ENCODE measurements at regions not wholly inside any gene's neighbourhood (a gene's known extent, or its start where the extent isn't known, plus 50 kb on each side); places are given as distances from the start of the nearest gene placed in this dataset.
"Not testable (repeated sequence)": the region's sequence is repeated elsewhere in the genome, so short reads cannot be mapped to it uniquely, and the experiment has no call there.

- H3K4me3 Mint-ChIP-seq: peak overlapping the region; percentile 84
- DNase-seq: peak; percentile 6
These were observed 124.8 kb downstream of the MPP7 start for GRCh38 chr10:28177944-28178637.

GRCh38 chr10:28176498-28176897 is 126.4 kb downstream of the MPP7 start:
- H3K27ac Mint-ChIP-seq, H3K9me3 Mint-ChIP-seq, H3K36me3 Mint-ChIP-seq, DNase-seq, H3K4me3 Mint-ChIP-seq, H3K27me3 Mint-ChIP-seq: not testable (repeated sequence)
- H3K4me1 Mint-ChIP-seq: peaks cover 42% of the 10 kb centered on the region

More at GRCh38 chr10:28177944-28178637, 124.8 kb downstream of the MPP7 start:
- Mint-ChIP-seq H3K36me3 (peaks cover 3% of the 10 kb centered on the region), H3K9me3 (no peaks in the 10 kb centered on the region), H3K27me3 (no peaks in the 10 kb centered on the region), H3K27ac (peak overlapping the region; percentile 96), H3K4me1 (peaks cover 44% of the 10 kb centered on the region)

DNA sequence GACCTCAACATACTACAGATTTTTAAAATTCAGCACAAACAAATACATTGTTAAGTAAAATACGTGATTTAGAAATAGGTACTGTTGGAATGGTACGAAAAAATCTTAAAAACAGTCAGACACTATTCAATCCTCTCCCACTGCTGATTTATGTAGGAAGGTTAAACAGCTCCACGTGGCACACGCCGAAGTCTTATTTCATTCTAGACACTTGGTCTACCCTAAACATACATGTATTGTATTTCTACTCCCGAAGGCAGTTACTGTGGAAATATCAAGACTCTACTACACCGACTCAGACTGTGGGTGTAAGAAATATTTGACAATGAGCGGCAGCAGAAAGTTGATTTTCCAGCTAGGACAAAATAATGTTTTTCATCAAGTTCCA is 130.6 kb downstream of the MPP7 start:
- no peaks in the 10 kb centered on the region for H3K9me3 Mint-ChIP-seq
- DNase-seq: no peak
- no peaks in the 10 kb centered on the region for H3K27me3 Mint-ChIP-seq
- H3K4me3 Mint-ChIP-seq: no peak overlapping the region
- H3K36me3 Mint-ChIP-seq: peaks cover 8% of the 10 kb centered on the region
- no peak overlapping the region for H3K27ac Mint-ChIP-seq
- H3K4me1 Mint-ChIP-seq: peaks cover 20% of the 10 kb centered on the region

DNA sequence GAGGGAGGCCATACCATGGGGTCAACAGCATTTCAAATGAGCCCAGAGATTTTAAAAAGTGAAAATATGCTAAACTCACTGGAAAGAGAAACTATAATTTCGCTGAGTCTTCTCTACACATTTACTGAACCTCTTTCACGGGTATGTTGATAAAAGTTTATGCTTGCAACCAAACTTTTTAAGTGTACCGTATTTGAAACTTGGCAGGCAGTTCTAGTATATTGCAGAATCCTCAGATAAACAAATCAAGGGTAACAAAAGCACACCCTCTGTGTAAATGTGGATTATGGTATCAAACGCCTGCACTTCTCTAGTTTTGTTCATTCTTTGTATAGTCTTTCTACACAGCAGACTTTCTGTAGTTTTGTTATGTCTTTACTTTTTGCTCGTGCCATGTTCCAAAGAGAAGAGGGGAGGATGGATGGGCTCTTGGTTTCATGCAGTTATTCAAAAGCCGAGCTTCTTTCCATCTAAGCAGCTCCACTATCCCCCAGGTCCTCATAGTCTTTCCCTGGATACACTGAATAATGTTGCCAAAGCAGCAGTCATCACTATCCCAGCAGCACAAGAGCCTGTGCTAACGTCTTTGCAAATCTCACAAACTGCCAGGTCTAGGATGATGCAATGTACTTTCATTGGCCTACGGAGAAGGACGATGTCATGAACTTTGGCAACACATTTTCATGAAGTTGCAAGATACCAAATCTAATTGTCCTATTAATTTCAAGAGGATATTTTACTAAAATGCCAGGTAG is 131.2 kb downstream of the MPP7 start:
- no peaks in the 10 kb centered on the region for H3K27me3 Mint-ChIP-seq
- peaks cover 20% of the 10 kb centered on the region for H3K4me1 Mint-ChIP-seq
- H3K27ac Mint-ChIP-seq: no peak overlapping the region

DNA sequence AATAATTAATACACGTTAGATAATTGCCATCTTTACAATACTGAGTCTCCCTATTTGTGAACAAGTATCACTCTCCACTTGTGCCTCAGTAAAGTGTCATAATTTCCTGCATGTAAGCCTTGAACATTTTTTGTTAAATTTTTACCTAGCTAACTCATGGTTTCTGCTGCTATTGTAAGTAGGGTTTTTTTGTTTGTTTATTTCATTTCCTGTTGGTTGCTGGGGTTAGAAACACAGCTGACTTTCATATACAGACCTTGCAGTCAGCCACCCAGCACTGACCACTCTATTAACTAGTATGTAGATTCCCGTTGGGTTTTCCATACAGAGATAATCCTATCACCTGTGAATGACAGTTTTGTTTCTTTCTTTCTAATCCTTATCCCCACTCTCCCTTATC is 133.3 kb downstream of the MPP7 start:
- no peak for DNase-seq
- Mint-ChIP-seq H3K27me3 (no peaks in the 10 kb centered on the region), H3K36me3 (peaks cover 7% of the 10 kb centered on the region), H3K9me3 (no peaks in the 10 kb centered on the region), H3K27ac (no peak overlapping the region), H3K4me1 (peaks cover 13% of the 10 kb centered on the region), H3K4me3 (no peak overlapping the region)

More for the DNA sequence above, 131.2 kb downstream of the MPP7 start:
- Mint-ChIP-seq H3K4me3 (no peak overlapping the region), H3K36me3 (peaks cover 10% of the 10 kb centered on the region), H3K9me3 (no peaks in the 10 kb centered on the region)
- no peak for DNase-seq

DNA sequence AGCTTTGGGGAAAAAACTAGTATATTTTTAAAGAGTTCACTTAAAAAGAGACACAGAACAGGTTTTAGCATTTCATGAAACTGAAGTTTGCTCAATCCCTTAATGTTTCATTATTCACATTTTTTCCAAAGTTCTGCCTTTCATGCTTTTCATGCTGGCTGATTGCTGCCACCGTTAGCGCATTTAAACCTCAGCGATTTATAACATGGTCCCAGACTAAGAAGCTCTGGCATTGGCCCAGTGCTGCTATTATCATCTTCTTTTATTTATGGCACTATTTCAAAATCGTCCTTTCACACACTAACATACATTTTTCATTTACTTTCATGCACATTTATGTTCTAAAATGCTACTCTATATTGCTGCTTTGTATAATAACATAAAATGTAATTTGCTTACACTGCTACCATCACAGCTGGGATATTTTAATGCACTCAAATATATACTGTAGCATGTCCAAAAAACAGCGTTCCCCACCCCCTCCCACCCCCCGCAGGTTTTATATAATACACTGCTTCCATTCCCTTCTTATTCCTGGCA is 141.9 kb downstream of the MPP7 start:
- Mint-ChIP-seq H3K27me3 (no peaks in the 10 kb centered on the region), H3K36me3 (peaks cover 36% of the 10 kb centered on the region), H3K4me3 (no peak overlapping the region), H3K27ac (no peak overlapping the region), H3K9me3 (peaks cover 8% of the 10 kb centered on the region), H3K4me1 (peaks cover 11% of the 10 kb centered on the region)
- DNase-seq: no peak

GRCh38 chr10:28157379-28157778 is 145.5 kb downstream of the MPP7 start:
- peaks cover 20% of the 10 kb centered on the region for H3K4me1 Mint-ChIP-seq
- DNase-seq: no peak
- peaks cover 24% of the 10 kb centered on the region for H3K36me3 Mint-ChIP-seq
- H3K27me3 Mint-ChIP-seq: no peaks in the 10 kb centered on the region
- H3K27ac Mint-ChIP-seq: no peak overlapping the region
- H3K9me3 Mint-ChIP-seq: peaks cover 6% of the 10 kb centered on the region
- H3K4me3 Mint-ChIP-seq: no peak overlapping the region

GRCh38 chr10:28155726-28156125 is 147.1 kb downstream of the MPP7 start:
- Mint-ChIP-seq H3K36me3 (peaks cover 21% of the 10 kb centered on the region), H3K27ac (no peak overlapping the region), H3K4me3 (no peak overlapping the region), H3K4me1 (peaks cover 23% of the 10 kb centered on the region), H3K9me3 (peaks cover 6% of the 10 kb centered on the region), H3K27me3 (no peaks in the 10 kb centered on the region)
- DNase-seq: no peak

GRCh38 chr10:28151636-28152035 is 151.2 kb downstream of the MPP7 start:
- DNase-seq: no peak
- H3K27ac Mint-ChIP-seq: no peak overlapping the region
- no peak overlapping the region for H3K4me3 Mint-ChIP-seq
- H3K4me1 Mint-ChIP-seq: peaks cover 18% of the 10 kb centered on the region
- H3K27me3 Mint-ChIP-seq: no peaks in the 10 kb centered on the region
- peaks cover 14% of the 10 kb centered on the region for H3K36me3 Mint-ChIP-seq
- no peaks in the 10 kb centered on the region for H3K9me3 Mint-ChIP-seq

GRCh38 chr10:28149746-28150145 is 150.9 kb upstream of the ODAD2 start:
- Mint-ChIP-seq H3K27ac (no peak overlapping the region), H3K9me3 (no peaks in the 10 kb centered on the region), H3K4me3 (no peak overlapping the region), H3K27me3 (no peaks in the 10 kb centered on the region), H3K36me3 (peaks cover 9% of the 10 kb centered on the region), H3K4me1 (peaks cover 9% of the 10 kb centered on the region)
- no peak for DNase-seq

- no peak for DNase-seq
- peaks cover 4% of the 10 kb centered on the region for H3K4me1 Mint-ChIP-seq
- no peaks in the 10 kb centered on the region for H3K27me3 Mint-ChIP-seq
- H3K9me3 Mint-ChIP-seq: no peaks in the 10 kb centered on the region
- peaks cover 14% of the 10 kb centered on the region for H3K36me3 Mint-ChIP-seq
- H3K27ac Mint-ChIP-seq: no peak overlapping the region
- no peak overlapping the region for H3K4me3 Mint-ChIP-seq
These were observed 148.8 kb upstream of the ODAD2 start for GRCh38 chr10:28147706-28148105.

GRCh38 chr10:28139138-28139537 is 140.3 kb upstream of the ODAD2 start:
- Mint-ChIP-seq H3K27me3 (no peaks in the 10 kb centered on the region), H3K4me1 (peaks cover 9% of the 10 kb centered on the region), H3K36me3 (peaks cover 48% of the 10 kb centered on the region), H3K4me3 (no peak overlapping the region), H3K9me3 (peaks cover 30% of the 10 kb centered on the region), H3K27ac (no peak overlapping the region)
- no peak for DNase-seq

DNA sequence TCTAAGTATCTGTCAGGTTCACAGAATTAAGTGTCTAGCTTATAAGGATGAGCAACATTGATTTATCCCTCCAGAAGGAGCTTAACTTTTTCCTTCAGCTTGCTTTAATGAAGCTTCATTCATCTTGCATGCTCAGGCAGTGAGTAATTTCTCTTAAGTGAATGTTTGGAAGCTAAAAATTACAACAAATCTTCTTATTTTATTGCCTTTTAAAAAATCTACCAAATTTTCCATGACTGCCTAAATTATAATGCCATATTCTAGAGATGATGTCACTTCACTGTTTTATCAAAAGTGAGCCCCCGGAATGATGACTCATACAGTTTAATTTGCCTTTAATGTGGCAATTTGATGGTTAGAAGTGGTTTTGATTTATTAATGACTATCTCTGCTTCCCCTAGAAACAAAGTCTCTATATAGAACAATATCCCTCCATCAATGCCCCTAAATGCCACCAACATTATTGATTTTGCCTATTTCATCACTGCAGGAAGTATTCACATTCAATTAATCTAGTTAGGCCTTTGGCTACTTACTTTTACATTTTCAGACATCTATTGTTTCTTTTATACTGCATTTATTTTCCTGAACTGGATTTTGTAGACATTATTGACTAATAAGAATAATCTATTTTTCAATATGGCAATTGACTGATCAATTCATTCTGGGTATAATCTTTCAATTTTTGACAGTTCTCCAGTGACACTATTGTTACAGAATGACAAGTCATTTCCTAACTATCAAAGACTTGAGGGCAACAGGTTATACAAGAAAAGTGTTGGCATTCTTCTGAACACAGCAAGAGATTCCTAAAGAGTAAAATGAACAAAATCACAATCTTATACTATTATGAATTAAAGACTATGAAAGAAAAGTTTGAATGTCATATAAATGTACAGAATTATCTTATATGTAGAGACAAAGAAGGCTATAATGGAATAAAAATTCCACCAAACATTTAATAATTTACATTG is 139.3 kb upstream of the ODAD2 start:
- DNase-seq: no peak
- no peaks in the 10 kb centered on the region for H3K27me3 Mint-ChIP-seq
- H3K4me3 Mint-ChIP-seq: no peak overlapping the region
- H3K36me3 Mint-ChIP-seq: peaks cover 51% of the 10 kb centered on the region
- peak overlapping the region; percentile 4 for H3K27ac Mint-ChIP-seq
- H3K9me3 Mint-ChIP-seq: peaks cover 35% of the 10 kb centered on the region
- H3K4me1 Mint-ChIP-seq: peaks cover 9% of the 10 kb centered on the region

DNA sequence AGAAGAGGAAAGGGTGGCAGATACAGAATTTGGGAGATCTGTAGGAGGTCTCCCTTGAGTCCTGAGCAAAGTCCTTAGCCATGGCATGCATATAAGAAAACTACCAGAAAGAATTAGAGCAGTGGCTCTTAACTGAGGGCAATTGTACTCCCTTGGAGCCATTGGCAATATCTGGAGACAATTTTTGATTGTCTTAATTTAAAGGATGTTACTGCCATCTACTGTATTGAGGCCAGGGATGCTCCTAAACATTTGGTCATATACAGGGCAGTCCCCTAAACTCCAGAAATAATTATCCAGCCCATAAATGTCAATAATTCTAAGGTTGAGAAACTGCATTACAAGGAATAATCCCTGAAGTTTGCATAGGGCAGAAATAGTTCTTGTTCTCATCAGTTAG is 136.4 kb upstream of the ODAD2 start:
- Mint-ChIP-seq H3K4me3 (no peak overlapping the region), H3K9me3 (peaks cover 36% of the 10 kb centered on the region), H3K27ac (no peak overlapping the region), H3K27me3 (no peaks in the 10 kb centered on the region), H3K4me1 (peaks cover 8% of the 10 kb centered on the region), H3K36me3 (peaks cover 51% of the 10 kb centered on the region)
- DNase-seq: no peak

GRCh38 chr10:28130267-28130666 is 131.4 kb upstream of the ODAD2 start:
- no peak overlapping the region for H3K4me3 Mint-ChIP-seq
- DNase-seq: no peak
- no peaks in the 10 kb centered on the region for H3K27me3 Mint-ChIP-seq
- no peak overlapping the region for H3K27ac Mint-ChIP-seq
- H3K4me1 Mint-ChIP-seq: peaks cover 2% of the 10 kb centered on the region
- peaks cover 17% of the 10 kb centered on the region for H3K9me3 Mint-ChIP-seq
- peaks cover 36% of the 10 kb centered on the region for H3K36me3 Mint-ChIP-seq

Measured in activated naive CD8-positive, alpha-beta T cell treated with anti-CD3 and anti-CD28 coated beads for 36 hours (primary cell).